NT2/D1 (cell line): ENCODE measurements at regions not wholly inside any gene's neighbourhood (a gene's known extent, or its start where the extent isn't known, plus 50 kb on each side); places are given as distances from the start of the nearest gene placed in this dataset.

Source experiments
- DNase-seq: peaks from one replicate; pipeline ENCODE4 v3.0.0-alpha.2; 2011; ENCODE audit warnings: low read depth, low spot score
- H3K27me3 ChIP-seq: 2 replicates; pipeline ENCODE4 v1.6.0; 2011; ENCODE audit warnings: mild to moderate bottlenecking; ENCODE audit not compliant: insufficient read length, insufficient read depth
- H3K36me3 ChIP-seq: 2 replicates; pipeline ENCODE4 v1.6.1; 2011; ENCODE audit warnings: mild to moderate bottlenecking, low read length, mixed read lengths; ENCODE audit not compliant: insufficient read depth, insufficient read length
- H3K4me1 ChIP-seq: 2 replicates; pipeline ENCODE4 v1.5.1; 2011; ENCODE audit not compliant: insufficient read depth, insufficient read length
- H3K4me3 ChIP-seq: 2 replicates; pipeline ENCODE4 v1.5.1; 2011; ENCODE audit warnings: low read depth; ENCODE audit not compliant: insufficient read length
- H3K9ac ChIP-seq: 2 replicates; pipeline ENCODE4 v1.6.0; 2011; ENCODE audit warnings: low read depth; ENCODE audit not compliant: insufficient read length
- H3K9me3 ChIP-seq: 2 replicates; pipeline ENCODE4 v1.5.1; 2011; ENCODE audit warnings: mild to moderate bottlenecking, low read length; ENCODE audit not compliant: insufficient read depth
- SUZ12 ChIP-seq: IDR thresholded peaks from 2 replicates; pipeline ENCODE4 v1.6.1; 2011; ENCODE audit not compliant: insufficient read length, insufficient read depth; ENCODE audit errors: extremely low read depth
- YY1 ChIP-seq: IDR thresholded peaks from 2 replicates; pipeline ENCODE4 v1.6.1; 2011; ENCODE audit not compliant: insufficient read length, insufficient read depth
- ZNF274 ChIP-seq: IDR thresholded peaks from 2 replicates; pipeline ENCODE4 v1.6.1; 2011; ENCODE audit warnings: mild to moderate bottlenecking, low read depth, low read length

DNA sequence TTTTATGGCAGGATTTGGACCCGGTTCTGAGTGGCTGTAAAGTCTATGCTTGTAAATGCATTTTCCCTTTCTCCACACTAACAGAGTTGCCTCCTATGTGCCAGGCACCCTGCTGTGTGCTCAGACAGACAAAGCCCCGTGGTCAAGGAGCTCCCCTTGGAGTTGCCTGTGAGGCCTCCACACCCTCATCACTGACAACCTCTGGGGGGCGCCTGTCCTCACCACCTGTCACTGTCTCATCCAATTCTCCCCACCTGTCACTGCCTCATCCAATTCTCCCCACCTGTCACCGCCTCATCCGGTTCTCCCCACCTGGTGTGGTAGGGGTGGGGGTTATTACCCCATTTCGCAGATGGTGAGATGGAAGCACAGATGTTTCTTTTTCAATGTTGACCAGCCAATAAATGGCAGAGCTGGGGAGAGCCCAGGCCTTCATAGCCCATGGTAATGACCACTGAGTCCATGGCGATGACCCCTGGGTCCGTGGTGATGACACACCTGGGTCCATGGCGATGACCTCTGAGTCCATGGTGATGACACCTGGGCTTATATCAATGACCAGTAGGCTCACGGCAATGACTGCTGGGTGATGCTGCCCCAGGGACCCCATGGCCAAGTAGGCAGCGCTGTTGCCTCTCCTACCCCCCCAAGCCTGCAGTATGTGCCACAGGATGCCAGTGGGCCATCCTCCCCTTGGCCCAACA is 150.1 kb downstream of the IRF8 start:
- no peak for DNase-seq
- peaks cover 3% of the 10 kb centered on the region for H3K27me3 ChIP-seq
- H3K9me3 ChIP-seq, result no peaks in the 10 kb centered on the region
- H3K4me3 ChIP-seq, result no peak overlapping the region
- H3K36me3 ChIP-seq, result no peaks in the 10 kb centered on the region
- H3K4me1 ChIP-seq, result peaks cover 15% of the 10 kb centered on the region
- H3K9ac ChIP-seq, result no peak overlapping the region
- TF ChIP-seq ZNF274, result no peak
- no peak for TF ChIP-seq SUZ12
- TF ChIP-seq YY1, result no peak

DNA sequence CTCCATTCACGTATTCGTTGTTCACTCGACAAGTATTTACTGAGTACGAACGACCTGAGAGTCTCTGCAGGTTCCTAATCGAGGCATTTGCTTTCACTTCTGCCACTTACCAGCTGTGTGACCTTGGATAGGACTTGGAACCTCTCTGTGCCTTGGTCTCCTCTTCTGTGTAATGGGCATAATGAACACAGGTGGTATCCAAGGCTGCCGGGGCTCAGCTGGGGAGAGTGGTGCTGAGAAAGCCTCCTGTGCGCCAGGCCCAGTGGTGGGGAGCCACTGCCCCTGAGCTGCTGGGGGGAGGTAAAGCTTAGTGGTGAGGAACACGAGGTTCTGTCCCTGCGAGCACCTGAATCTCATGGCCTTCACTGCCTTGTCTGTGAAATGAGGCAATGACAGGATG is 150.7 kb downstream of the IRF8 start:
- DNase-seq, result no peak
- H3K4me3 ChIP-seq, result no peak overlapping the region
- no peaks in the 10 kb centered on the region for H3K36me3 ChIP-seq
- H3K9me3 ChIP-seq, result no peaks in the 10 kb centered on the region
- TF ChIP-seq SUZ12, result no peak
- no peak for TF ChIP-seq ZNF274
- TF ChIP-seq YY1, result no peak
- H3K9ac ChIP-seq, result no peak overlapping the region
- H3K4me1 ChIP-seq, result peaks cover 15% of the 10 kb centered on the region
- H3K27me3 ChIP-seq, result peaks cover 3% of the 10 kb centered on the region

DNA sequence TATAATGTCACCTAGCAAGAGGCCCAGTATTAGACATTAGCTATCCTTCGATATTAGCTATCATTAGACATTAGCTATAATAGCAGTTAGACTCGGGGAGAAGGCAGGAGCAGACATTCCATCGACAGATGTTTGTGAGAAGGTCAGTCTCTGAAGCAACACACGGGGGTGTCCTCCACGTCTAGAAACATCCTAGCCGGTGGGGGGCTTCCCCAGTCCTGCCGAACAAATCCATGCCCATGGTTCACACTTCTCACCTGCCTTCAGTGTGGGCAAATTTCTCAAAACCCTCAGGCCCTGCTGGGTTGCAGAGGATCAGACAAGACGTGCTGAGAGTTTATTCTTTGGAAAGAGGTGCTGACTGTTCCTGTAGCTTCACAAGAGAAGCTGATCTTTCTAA is 151.1 kb downstream of the IRF8 start:
- peaks cover 3% of the 10 kb centered on the region for H3K27me3 ChIP-seq

DNA sequence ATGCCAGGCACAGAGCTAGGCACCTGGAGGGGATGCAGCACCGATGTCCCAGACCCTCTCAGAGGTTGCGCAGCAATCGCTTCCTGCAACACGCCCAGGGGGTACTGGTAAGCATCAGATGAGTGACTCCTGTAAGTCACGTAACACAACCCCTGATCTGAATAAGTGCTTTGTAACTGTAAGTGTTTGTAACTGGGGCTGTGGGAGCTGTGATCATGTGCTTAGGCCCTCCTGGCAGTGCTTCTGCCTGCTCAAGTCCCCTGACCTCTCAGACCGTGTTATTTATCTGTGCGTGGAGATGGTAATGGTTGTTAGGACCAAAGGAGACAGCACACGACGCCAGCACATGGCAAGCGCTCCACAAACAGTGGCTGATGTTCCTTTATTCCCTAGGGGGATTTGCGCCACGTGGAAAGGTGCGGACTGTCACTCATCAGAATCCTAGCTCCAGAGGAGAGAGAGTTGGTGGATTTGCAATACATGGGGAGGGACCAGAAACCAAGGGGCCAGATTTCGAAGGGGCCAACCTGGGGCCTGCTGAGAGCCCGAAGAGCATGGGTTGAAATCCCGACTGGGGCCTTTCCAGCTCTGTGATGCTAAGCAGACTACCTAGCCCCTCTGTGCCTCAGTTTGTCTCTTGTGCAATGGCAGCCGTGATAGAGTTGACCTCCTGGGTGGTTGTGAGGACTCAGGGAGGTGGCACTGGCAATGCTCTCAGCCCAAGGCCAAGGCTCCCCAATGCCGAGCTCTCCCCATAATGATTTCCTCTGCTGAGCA is 151.8 kb downstream of the IRF8 start:
- Histone ChIP-seq H3K9ac (no peak overlapping the region), H3K27me3 (no peaks in the 10 kb centered on the region), H3K36me3 (no peaks in the 10 kb centered on the region), H3K4me1 (peaks cover 15% of the 10 kb centered on the region), H3K4me3 (no peak overlapping the region), H3K9me3 (no peaks in the 10 kb centered on the region)
- TF ChIP-seq ZNF274 (no peak), SUZ12 (no peak), YY1 (no peak)
- DNase-seq, result no peak

More for the DNA sequence above, 151.1 kb downstream of the IRF8 start:
- no peak overlapping the region for H3K9ac ChIP-seq
- TF ChIP-seq ZNF274, result no peak
- TF ChIP-seq YY1, result no peak
- no peak for TF ChIP-seq SUZ12
- no peaks in the 10 kb centered on the region for H3K9me3 ChIP-seq
- peaks cover 15% of the 10 kb centered on the region for H3K4me1 ChIP-seq
- DNase-seq, result no peak
- no peaks in the 10 kb centered on the region for H3K36me3 ChIP-seq
- H3K4me3 ChIP-seq, result no peak overlapping the region

DNA sequence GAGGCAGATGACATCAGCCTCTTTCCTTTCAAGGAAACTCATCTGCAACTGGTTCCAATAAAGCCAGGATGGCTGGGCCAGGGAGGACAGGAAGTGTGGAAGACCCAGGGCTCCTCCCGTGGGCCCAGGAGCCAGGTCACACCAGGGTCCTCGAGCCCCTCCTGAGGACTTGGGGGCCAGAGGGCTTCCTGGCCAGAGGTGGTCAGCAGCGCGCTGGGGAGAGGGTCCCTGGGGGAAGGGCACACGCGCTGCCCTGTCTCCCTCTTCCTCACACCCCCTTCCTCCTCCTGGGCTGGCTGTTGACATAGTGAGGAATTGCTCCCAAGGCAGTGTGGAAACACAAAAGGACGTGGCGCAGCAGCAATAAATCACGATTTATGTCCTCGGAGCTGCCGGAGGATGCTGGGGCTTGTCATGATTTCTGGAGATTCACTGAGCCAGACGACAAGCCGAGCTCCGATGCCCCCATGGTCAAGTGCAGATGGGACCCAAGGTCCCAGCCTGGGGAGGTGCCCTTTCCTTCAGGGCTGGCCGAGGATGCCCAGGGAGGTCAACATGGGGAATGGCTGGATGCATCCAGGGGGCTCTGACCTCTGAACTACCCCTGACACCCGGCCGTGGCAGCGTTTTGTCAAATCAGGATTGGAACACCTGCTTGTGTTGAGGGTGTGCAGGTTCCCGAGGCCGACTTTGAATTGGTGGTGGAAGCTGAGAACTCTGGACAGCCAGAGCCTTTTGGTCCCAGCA is 152.6 kb downstream of the IRF8 start:
- H3K4me3 ChIP-seq, result no peak overlapping the region
- DNase-seq, result no peak
- H3K36me3 ChIP-seq, result no peaks in the 10 kb centered on the region
- H3K4me1 ChIP-seq, result peaks cover 11% of the 10 kb centered on the region
- H3K27me3 ChIP-seq, result no peaks in the 10 kb centered on the region
- TF ChIP-seq SUZ12, result no peak
- TF ChIP-seq ZNF274, result no peak
- no peak for TF ChIP-seq YY1
- H3K9me3 ChIP-seq, result no peaks in the 10 kb centered on the region
- H3K9ac ChIP-seq, result no peak overlapping the region

DNA sequence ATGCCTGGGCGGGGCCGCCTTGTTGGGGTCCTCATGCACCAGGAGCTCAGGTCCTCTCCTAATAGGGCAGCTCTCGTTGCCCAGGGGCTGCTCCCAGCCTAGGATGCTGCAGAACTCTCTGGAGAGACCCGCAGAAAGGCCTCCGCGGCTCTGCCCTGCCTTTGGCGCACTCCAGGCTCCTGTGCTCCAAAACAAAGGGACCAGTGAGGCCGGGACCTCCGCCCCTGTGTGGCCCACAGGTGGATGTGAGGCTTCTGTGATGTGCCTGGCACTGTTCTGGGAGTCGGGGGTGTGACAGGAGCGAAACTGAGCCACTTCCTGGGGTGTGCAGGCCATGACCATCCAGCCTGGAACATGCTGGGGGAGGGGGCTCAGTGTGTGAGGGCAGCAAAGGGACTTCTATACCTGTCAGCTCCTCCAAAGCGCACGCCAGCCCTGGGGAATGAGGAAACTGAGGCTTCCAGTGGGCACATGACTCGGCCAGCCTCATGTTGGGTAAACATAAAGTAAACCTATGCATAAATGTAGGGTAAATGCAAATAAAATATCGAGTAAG is 153.2 kb downstream of the IRF8 start:
- no peak overlapping the region for H3K9ac ChIP-seq
- no peak for DNase-seq
- no peaks in the 10 kb centered on the region for H3K27me3 ChIP-seq
- H3K36me3 ChIP-seq, result no peaks in the 10 kb centered on the region
- H3K9me3 ChIP-seq, result no peaks in the 10 kb centered on the region
- peaks cover 9% of the 10 kb centered on the region for H3K4me1 ChIP-seq
- TF ChIP-seq ZNF274 (no peak), YY1 (no peak), SUZ12 (no peak)
- H3K4me3 ChIP-seq, result no peak overlapping the region

DNA sequence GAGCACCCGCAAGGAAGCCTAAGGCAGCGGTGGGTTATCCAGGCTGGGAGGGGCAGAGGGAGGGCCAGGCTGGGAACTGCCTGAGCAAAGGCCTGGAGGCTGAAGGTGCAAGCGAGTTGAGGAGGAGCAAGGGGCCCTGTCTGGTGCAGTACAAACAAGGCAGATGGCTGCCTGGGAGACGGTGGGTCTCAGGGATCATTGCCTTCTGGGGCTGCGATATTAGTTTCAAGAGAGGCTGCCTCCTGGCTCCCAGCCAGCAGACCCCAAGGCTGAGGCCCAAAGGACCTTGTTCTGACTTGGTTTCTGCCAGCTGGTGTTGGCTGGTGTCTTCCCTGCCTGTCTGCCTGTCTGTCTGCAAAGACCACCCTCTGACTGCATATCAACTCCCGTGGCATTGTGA is 154.0 kb downstream of the IRF8 start:
- Histone ChIP-seq H3K36me3 (no peaks in the 10 kb centered on the region), H3K27me3 (no peaks in the 10 kb centered on the region), H3K4me3 (no peak overlapping the region), H3K9ac (peak overlapping the region; percentile 5), H3K9me3 (no peaks in the 10 kb centered on the region), H3K4me1 (peaks cover 7% of the 10 kb centered on the region)
- no peak for TF ChIP-seq YY1
- TF ChIP-seq SUZ12, result no peak
- no peak for TF ChIP-seq ZNF274
- DNase-seq, result no peak
